ENCODE measurements at regions not wholly inside any gene's neighbourhood (a gene's known extent, or its start where the extent isn't known, plus 50 kb on each side); places are given as distances from the start of the nearest gene placed in this dataset.

GRCh38 chr7:116315803-116316202 lies 105.5 kb downstream of the TES start:
- TF ChIP-seq REST (IDR thresholded peaks at IDR 0.05; ENCODE audit: insufficient replicate concordance, low read depth) (no peak), GABPA (IDR thresholded peaks at IDR 0.05; ENCODE audit: low read depth) (no peak), CTCF (IDR thresholded peaks at IDR 0.05; ENCODE audit: insufficient read depth, low read length) (no peak), POLR2AphosphoS5 (IDR thresholded peaks at IDR 0.05; ENCODE audit: low read depth) (no peak), SPI1 (IDR thresholded peaks at IDR 0.05; ENCODE audit: borderline replicate concordance, low read depth) (no peak)
- H3K27me3 ChIP-seq (ENCODE audit: insufficient read depth, poor library complexity, severe bottlenecking) = no peaks in the 10 kb centered on the region
- H3K4me3 ChIP-seq (replicated peaks; ENCODE audit: insufficient read depth, low read length) = no peak overlapping the region
- no peak overlapping the region for H3K27ac ChIP-seq (replicated peaks)
- no peak for DNase-seq (ENCODE audit: low read depth in 1 of 2, low spot score in 1 of 2)

- no peak for DNase-seq (ENCODE audit: low read depth in 1 of 2, low spot score in 1 of 2)
- Histone ChIP-seq H3K27me3 (ENCODE audit: insufficient read depth, poor library complexity, severe bottlenecking) (no peaks in the 10 kb centered on the region), H3K4me3 (replicated peaks; ENCODE audit: insufficient read depth, low read length) (no peak overlapping the region), H3K27ac (replicated peaks) (no peak overlapping the region)
- TF ChIP-seq REST (IDR thresholded peaks at IDR 0.05; ENCODE audit: insufficient replicate concordance, low read depth) (no peak), SPI1 (IDR thresholded peaks at IDR 0.05; ENCODE audit: borderline replicate concordance, low read depth) (no peak), GABPA (IDR thresholded peaks at IDR 0.05; ENCODE audit: low read depth) (no peak), CTCF (IDR thresholded peaks at IDR 0.05; ENCODE audit: insufficient read depth, low read length) (no peak), POLR2AphosphoS5 (IDR thresholded peaks at IDR 0.05; ENCODE audit: low read depth) (no peak)
These were observed 106.7 kb downstream of the TES start for GRCh38 chr7:116316838-116317628.

GRCh38 chr7:116317907-116318306 lies 107.6 kb downstream of the TES start:
- Histone ChIP-seq H3K4me3 (replicated peaks; ENCODE audit: insufficient read depth, low read length) (no peak overlapping the region), H3K27ac (replicated peaks) (no peak overlapping the region), H3K27me3 (ENCODE audit: insufficient read depth, poor library complexity, severe bottlenecking) (no peaks in the 10 kb centered on the region)
- TF ChIP-seq REST (IDR thresholded peaks at IDR 0.05; ENCODE audit: insufficient replicate concordance, low read depth) (no peak), SPI1 (IDR thresholded peaks at IDR 0.05; ENCODE audit: borderline replicate concordance, low read depth) (no peak), POLR2AphosphoS5 (IDR thresholded peaks at IDR 0.05; ENCODE audit: low read depth) (no peak), GABPA (IDR thresholded peaks at IDR 0.05; ENCODE audit: low read depth) (no peak), CTCF (IDR thresholded peaks at IDR 0.05; ENCODE audit: insufficient read depth, low read length) (no peak)
- no peak for DNase-seq (ENCODE audit: low read depth in 1 of 2, low spot score in 1 of 2)

All from HL-60 (cell line).